ENCODE measurements at regions not wholly inside any gene's neighbourhood (a gene's known extent, or its start where the extent isn't known, plus 50 kb on each side); places are given as distances from the start of the nearest gene placed in this dataset.

GRCh38 chr13:28597641-28598040 lies 61.3 kb upstream of the POMP start:
- H3K36me3 ChIP-seq, result no peaks in the 10 kb centered on the region
- H3K27ac ChIP-seq, result no peak overlapping the region
- no peak for DNase-seq (ENCODE audit: low spot score)
- H3K4me3 ChIP-seq, result no peak overlapping the region
- no peaks in the 10 kb centered on the region for H3K27me3 ChIP-seq
- no peaks in the 10 kb centered on the region for H3K4me1 ChIP-seq
- no peak for TF ChIP-seq CTCF (IDR thresholded peaks at IDR 0.05)
- no peaks in the 10 kb centered on the region for H3K9me3 ChIP-seq

GRCh38 chr13:28590461-28590860 lies 68.5 kb upstream of the POMP start:
- no peak for TF ChIP-seq CTCF (IDR thresholded peaks at IDR 0.05)
- no peak overlapping the region for H3K4me3 ChIP-seq
- H3K36me3 ChIP-seq, result no peaks in the 10 kb centered on the region
- H3K27ac ChIP-seq, result no peak overlapping the region
- H3K27me3 ChIP-seq, result no peaks in the 10 kb centered on the region
- H3K4me1 ChIP-seq, result no peaks in the 10 kb centered on the region
- H3K9me3 ChIP-seq, result no peaks in the 10 kb centered on the region
- no peak for DNase-seq (ENCODE audit: low spot score)

GRCh38 chr13:28588296-28588695 lies 70.6 kb upstream of the POMP start:
- no peak for TF ChIP-seq CTCF (IDR thresholded peaks at IDR 0.05)
- no peak overlapping the region for H3K4me3 ChIP-seq
- H3K36me3 ChIP-seq, result no peaks in the 10 kb centered on the region
- no peaks in the 10 kb centered on the region for H3K27me3 ChIP-seq
- no peak overlapping the region for H3K27ac ChIP-seq
- H3K4me1 ChIP-seq, result no peaks in the 10 kb centered on the region
- no peaks in the 10 kb centered on the region for H3K9me3 ChIP-seq
- DNase-seq (ENCODE audit: low spot score), result no peak

GRCh38 chr13:28587174-28587540 lies 71.8 kb upstream of the POMP start:
- Histone ChIP-seq H3K9me3 (no peaks in the 10 kb centered on the region), H3K27ac (no peak overlapping the region), H3K4me3 (no peak overlapping the region), H3K36me3 (no peaks in the 10 kb centered on the region), H3K4me1 (no peaks in the 10 kb centered on the region), H3K27me3 (no peaks in the 10 kb centered on the region)
- no peak for TF ChIP-seq CTCF (IDR thresholded peaks at IDR 0.05)
- no peak for DNase-seq (ENCODE audit: low spot score)

GRCh38 chr13:28586439-28587173 lies 72.3 kb upstream of the POMP start:
- no peak for TF ChIP-seq CTCF (IDR thresholded peaks at IDR 0.05)
- no peaks in the 10 kb centered on the region for H3K9me3 ChIP-seq
- no peaks in the 10 kb centered on the region for H3K27me3 ChIP-seq
- H3K4me3 ChIP-seq, result no peak overlapping the region
- no peak for DNase-seq (ENCODE audit: low spot score)
- no peak overlapping the region for H3K27ac ChIP-seq
- no peaks in the 10 kb centered on the region for H3K36me3 ChIP-seq
- no peaks in the 10 kb centered on the region for H3K4me1 ChIP-seq

GRCh38 chr13:28585561-28585960 lies 73.4 kb upstream of the POMP start:
- no peak overlapping the region for H3K27ac ChIP-seq
- no peak for DNase-seq (ENCODE audit: low spot score)
- TF ChIP-seq CTCF (IDR thresholded peaks at IDR 0.05), result no peak
- H3K27me3 ChIP-seq, result no peaks in the 10 kb centered on the region
- H3K9me3 ChIP-seq, result no peaks in the 10 kb centered on the region
- no peak overlapping the region for H3K4me3 ChIP-seq
- H3K36me3 ChIP-seq, result no peaks in the 10 kb centered on the region
- no peaks in the 10 kb centered on the region for H3K4me1 ChIP-seq
